Activated naive CD4-positive, alpha-beta T cell treated with anti-CD3 and anti-CD28 coated beads, Interleukin-2, amount 50 U/mL, for 72 hours (primary cell): ENCODE measurements at regions not wholly inside any gene's neighbourhood (a gene's known extent, or its start where the extent isn't known, plus 50 kb on each side); places are given as distances from the start of the nearest gene placed in this dataset.
"Not testable (repeated sequence)": the region's sequence is repeated elsewhere in the genome, so short reads cannot be mapped to it uniquely, and the experiment has no call there.

Experiments
- ATAC-seq, 2 donors: fragments of 150-1000 bp; cut with Tn5 transposase; 2 replicates each; pipeline ENCODE4 v1.10.0; 2021; ENCODE audit warnings: mild to moderate bottlenecking in 2 of 2, moderate library complexity in 2 of 2
- DNase-seq, 2 donors: peaks; one replicate each; pipeline ENCODE4 v3.0.0; 2021 to 2022; ENCODE audit warnings: low spot score in 2 of 2
- H3K27ac Mint-ChIP-seq, 2 donors: one replicate each; pipeline ENCODE4 v1.8.0; 2022; ENCODE audit warnings: mild to moderate bottlenecking in 2 of 2, mixed read lengths in 2 of 2
- H3K36me3 Mint-ChIP-seq, 2 donors: one replicate each; pipeline ENCODE4 v1.8.0; 2022; ENCODE audit warnings: mixed read lengths in 2 of 2
- H3K9me3 Mint-ChIP-seq, 2 donors: one replicate each; pipeline ENCODE4 v1.8.0; 2022; ENCODE audit warnings: mixed read lengths in 2 of 2

- no peaks in the 10 kb centered on the region for H3K36me3 Mint-ChIP-seq
- ATAC-seq, result no peak
Measured at GRCh38 chr9:81790166-81790565, 100.8 kb upstream of the TLE1 start.

GRCh38 chr9:81791076-81791475, 101.7 kb upstream of the TLE1 start:
- peaks cover 0 to 4% of the 10 kb centered on the region in 2 donors for H3K9me3 Mint-ChIP-seq

More at GRCh38 chr9:81790166-81790565, 100.8 kb upstream of the TLE1 start:
- no peak for DNase-seq
- Mint-ChIP-seq H3K9me3 (peaks cover 0 to 3% of the 10 kb centered on the region in 2 donors), H3K27ac (no peak overlapping the region)

GRCh38 chr9:81798606-81799005, 109.3 kb upstream of the TLE1 start:
- Mint-ChIP-seq H3K27ac (no peak overlapping the region), H3K36me3 (no peaks in the 10 kb centered on the region), H3K9me3 (peaks cover 0 to 4% of the 10 kb centered on the region in 2 donors)
- DNase-seq, result no peak
- no peak for ATAC-seq

More at GRCh38 chr9:81791076-81791475, 101.7 kb upstream of the TLE1 start:
- DNase-seq, result no peak
- Mint-ChIP-seq H3K36me3 (no peaks in the 10 kb centered on the region), H3K27ac (no peak overlapping the region)
- no peak for ATAC-seq

GRCh38 chr9:81801190-81801589, 111.8 kb upstream of the TLE1 start:
- H3K9me3 Mint-ChIP-seq, result no peaks in the 10 kb centered on the region
- H3K36me3 Mint-ChIP-seq, result no peaks in the 10 kb centered on the region
- no peak overlapping the region for H3K27ac Mint-ChIP-seq
- DNase-seq (no peak), ATAC-seq (no peak)

GRCh38 chr9:81804306-81804705, 115.0 kb upstream of the TLE1 start:
- no peak for ATAC-seq
- no peaks in the 10 kb centered on the region for H3K9me3 Mint-ChIP-seq
- no peak for DNase-seq
- H3K36me3 Mint-ChIP-seq, result no peaks in the 10 kb centered on the region
- no peak overlapping the region for H3K27ac Mint-ChIP-seq

- not testable (repeated sequence) for ATAC-seq, H3K27ac Mint-ChIP-seq, H3K9me3 Mint-ChIP-seq, DNase-seq, H3K36me3 Mint-ChIP-seq
Measured at GRCh38 chr9:81811688-81812087, 116.5 kb upstream of the SPATA31D4 start.

GRCh38 chr9:81814401-81814793, 113.8 kb upstream of the SPATA31D4 start:
- Mint-ChIP-seq H3K27ac (no peak overlapping the region), H3K9me3 (no peaks in the 10 kb centered on the region), H3K36me3 (no peaks in the 10 kb centered on the region)
- DNase-seq (no peak), ATAC-seq (no peak)

GRCh38 chr9:81814794-81815464, 113.3 kb upstream of the SPATA31D4 start:
- Mint-ChIP-seq H3K36me3 (no peaks in the 10 kb centered on the region), H3K9me3 (no peaks in the 10 kb centered on the region), H3K27ac (peak overlapping the region in 1 of 2 donors; percentile 22)
- peak in 1 of 2 donors; percentile 69 for ATAC-seq
- no peak for DNase-seq

- ATAC-seq (no peak), DNase-seq (no peak)
- H3K27ac Mint-ChIP-seq, result no peak overlapping the region
- H3K9me3 Mint-ChIP-seq, result no peaks in the 10 kb centered on the region
- H3K36me3 Mint-ChIP-seq, result no peaks in the 10 kb centered on the region
Measured at GRCh38 chr9:81815781-81816180, 112.4 kb upstream of the SPATA31D4 start.

GRCh38 chr9:81819155-81819554, 109.1 kb upstream of the SPATA31D4 start:
- no peak for ATAC-seq

GRCh38 chr9:81819859-81820546, 108.2 kb upstream of the SPATA31D4 start:
- DNase-seq (no peak), ATAC-seq (no peak)
- no peak overlapping the region for H3K27ac Mint-ChIP-seq
- H3K36me3 Mint-ChIP-seq, result no peaks in the 10 kb centered on the region
- H3K9me3 Mint-ChIP-seq, result no peaks in the 10 kb centered on the region

More at GRCh38 chr9:81819155-81819554, 109.1 kb upstream of the SPATA31D4 start:
- no peak overlapping the region for H3K27ac Mint-ChIP-seq
- H3K36me3 Mint-ChIP-seq, result no peaks in the 10 kb centered on the region
- DNase-seq, result no peak
- H3K9me3 Mint-ChIP-seq, result no peaks in the 10 kb centered on the region

- Mint-ChIP-seq H3K36me3 (no peaks in the 10 kb centered on the region), H3K9me3 (no peaks in the 10 kb centered on the region), H3K27ac (no peak overlapping the region)
- ATAC-seq (no peak), DNase-seq (no peak)
Measured at GRCh38 chr9:81822301-81822865, 105.8 kb upstream of the SPATA31D4 start.

GRCh38 chr9:81822967-81823366, 105.3 kb upstream of the SPATA31D4 start:
- Mint-ChIP-seq H3K36me3 (no peaks in the 10 kb centered on the region), H3K27ac (no peak overlapping the region), H3K9me3 (no peaks in the 10 kb centered on the region)
- DNase-seq, result no peak
- ATAC-seq, result no peak

- Mint-ChIP-seq H3K9me3 (no peaks in the 10 kb centered on the region), H3K27ac (no peak overlapping the region), H3K36me3 (no peaks in the 10 kb centered on the region)
- ATAC-seq, result no peak
- no peak for DNase-seq
Measured at GRCh38 chr9:81823672-81824554, 104.3 kb upstream of the SPATA31D4 start.

GRCh38 chr9:81824802-81825730, 103.2 kb upstream of the SPATA31D4 start:
- no peaks in the 10 kb centered on the region for H3K9me3 Mint-ChIP-seq
- DNase-seq (no peak), ATAC-seq (no peak)
- H3K36me3 Mint-ChIP-seq, result no peaks in the 10 kb centered on the region
- no peak overlapping the region for H3K27ac Mint-ChIP-seq
